ENCODE measurements at regions not wholly inside any gene's neighbourhood (a gene's known extent, or its start where the extent isn't known, plus 50 kb on each side); places are given as distances from the start of the nearest gene placed in this dataset.

DNA sequence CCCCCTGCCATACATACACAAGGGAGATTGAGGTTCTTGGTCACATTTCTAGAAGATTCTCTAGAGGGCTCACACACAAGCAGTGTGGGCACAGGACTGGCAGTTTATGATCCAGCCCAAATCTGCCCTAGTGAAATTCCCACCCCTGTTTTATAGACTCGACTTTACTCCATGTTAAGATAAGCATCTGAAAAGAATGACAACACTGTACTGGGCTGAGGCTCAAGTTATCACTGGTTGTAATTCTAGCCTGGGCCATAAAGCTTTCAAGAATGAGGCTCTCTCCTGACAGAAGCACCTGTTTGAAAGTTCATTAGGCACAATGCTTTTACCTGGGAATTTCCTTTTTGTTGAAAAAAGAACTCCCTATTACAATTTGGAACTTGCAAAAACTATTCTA lies 195.6 kb upstream of the GLI3 start:
- peak; percentile 50 for DNase-seq

- DNase-seq, result no peak
Observed at GRCh38 chr7:42431873-42432272, 194.9 kb upstream of the GLI3 start.

- DNase-seq, result no peak
Observed at GRCh38 chr7:42429339-42429738, 192.3 kb upstream of the GLI3 start.

DNA sequence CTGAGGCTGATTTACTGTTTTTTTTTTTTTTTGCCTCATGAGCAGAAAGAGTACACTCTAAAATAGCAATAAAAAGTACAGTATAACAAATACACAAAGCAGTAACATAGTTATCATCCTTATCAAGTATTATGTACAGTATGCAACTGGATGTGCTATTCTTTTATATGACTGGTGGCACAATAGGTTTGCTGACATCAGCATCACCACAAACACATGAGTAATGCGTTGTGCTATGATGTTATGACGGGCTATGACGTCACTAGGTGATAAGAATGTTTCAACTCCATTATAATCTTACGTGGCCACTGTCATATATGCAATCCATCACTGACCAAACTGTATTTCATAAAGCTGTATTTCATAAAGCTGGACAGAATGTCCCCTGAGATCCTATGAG lies 189.2 kb upstream of the GLI3 start:
- no peak for DNase-seq

- DNase-seq, result peak; percentile 53
Observed at GRCh38 chr7:42414941-42415505, 178.0 kb upstream of the GLI3 start.

- DNase-seq, result no peak
Observed at GRCh38 chr7:42414028-42414427, 177.0 kb upstream of the GLI3 start.

- DNase-seq, result no peak
Observed at GRCh38 chr7:42409296-42409695, 172.3 kb upstream of the GLI3 start.

DNA sequence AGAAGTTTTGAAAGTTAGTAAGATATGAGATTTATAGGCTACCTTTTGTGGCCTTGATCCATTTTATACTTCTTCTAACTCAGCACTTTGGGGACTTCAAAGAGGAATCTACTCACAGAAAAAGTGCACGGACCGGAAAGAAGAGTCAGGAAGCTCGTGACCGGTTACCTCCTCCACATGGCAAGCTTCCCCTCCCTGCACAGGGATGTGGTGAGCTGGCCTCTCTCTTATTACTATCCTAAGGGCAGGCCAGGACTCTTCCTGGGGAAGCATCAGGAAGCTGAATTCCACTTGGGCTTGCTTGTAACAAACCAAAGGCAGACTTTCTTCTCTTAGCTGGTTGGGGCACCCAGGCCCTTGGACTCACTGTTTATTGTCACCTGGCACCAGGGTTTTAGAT lies 170.8 kb upstream of the GLI3 start:
- no peak for DNase-seq

DNA sequence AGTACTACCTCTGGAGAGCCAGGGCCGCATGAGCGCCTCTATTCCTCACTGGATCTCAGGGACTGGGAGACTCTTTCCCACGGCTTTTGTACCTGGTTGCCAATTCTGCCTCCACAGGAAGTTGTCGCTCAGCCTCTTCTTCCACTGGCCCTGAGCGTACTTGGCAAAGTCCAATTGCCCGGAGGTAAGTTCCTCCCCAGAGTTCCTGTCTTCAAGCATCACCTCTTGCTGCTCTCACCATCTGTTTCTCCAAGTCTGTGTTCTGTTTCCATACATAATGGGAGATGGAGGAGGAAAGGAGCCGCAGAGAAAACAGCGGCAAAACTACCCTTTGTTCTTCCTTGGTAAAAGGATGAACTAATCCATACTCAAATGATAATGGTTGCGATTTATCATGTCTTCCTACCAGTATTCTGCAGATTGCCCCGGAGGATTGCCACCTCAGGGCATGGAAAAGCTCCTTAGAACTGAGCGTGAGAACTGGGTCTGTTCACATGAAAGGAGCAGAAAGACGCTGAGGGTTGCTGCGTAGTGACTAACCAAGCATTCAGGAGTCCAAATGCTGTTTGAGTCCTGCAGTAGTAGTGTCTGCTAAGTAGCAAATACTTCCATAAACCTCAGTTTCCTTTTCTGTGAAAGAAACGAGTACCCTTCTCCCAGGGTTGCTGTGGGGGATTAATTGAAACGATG lies 170.2 kb upstream of the GLI3 start:
- DNase-seq, result no peak

- DNase-seq, result no peak
Observed at GRCh38 chr7:42406358-42406757, 169.3 kb upstream of the GLI3 start.

- DNase-seq, result no peak
Observed at GRCh38 chr7:42405782-42406181, 168.8 kb upstream of the GLI3 start.

- DNase-seq, result no peak
Observed at GRCh38 chr7:42403831-42404230, 166.8 kb upstream of the GLI3 start.

GRCh38 chr7:42400961-42401360 lies 164.0 kb upstream of the GLI3 start:
- no peak for DNase-seq

DNA sequence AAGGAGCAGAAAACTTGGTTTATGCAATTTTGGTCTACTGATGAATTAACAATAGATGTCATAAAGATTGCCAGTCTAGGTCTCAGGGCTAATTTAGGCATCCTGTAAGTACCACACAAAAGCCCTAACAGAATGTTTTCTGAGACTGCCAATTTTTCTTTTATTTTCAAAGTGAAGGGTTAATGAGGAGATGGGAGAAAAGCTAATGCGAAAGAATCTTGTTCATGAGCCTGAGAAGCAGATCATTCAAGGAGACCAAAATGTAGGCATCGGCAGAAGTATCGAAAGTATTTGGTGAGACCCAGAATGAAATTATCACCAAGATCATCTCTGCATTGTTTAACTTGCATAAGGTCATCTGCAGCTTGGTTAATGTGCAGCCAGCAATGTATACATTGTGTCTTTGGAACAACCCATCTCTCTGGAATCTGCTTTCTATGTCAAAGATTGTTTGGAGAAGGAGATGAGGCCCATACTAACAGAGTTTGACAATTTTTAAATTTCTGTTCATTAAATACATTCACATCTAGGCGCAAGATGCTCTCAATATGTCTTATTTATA lies 163.3 kb upstream of the GLI3 start:
- DNase-seq, result no peak

DNA sequence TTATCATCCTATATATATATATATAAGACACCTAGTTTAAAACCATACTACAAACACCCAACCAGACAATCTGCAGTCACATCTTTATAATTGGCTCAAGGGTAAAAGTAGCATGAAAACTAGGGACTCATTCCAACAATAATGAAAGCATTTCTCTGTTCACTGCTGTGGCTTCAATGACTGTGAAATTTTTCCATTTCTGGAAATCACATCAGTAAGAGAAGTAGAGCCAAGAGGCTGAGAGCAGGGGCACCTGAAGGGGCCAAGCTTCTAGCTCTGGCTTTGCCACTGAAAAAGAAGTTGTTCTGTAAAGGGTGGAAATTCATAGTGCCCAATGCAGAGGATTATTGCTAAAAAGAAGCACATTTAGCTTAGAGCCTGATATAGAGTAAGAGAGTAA lies 158.6 kb upstream of the GLI3 start:
- no peak for DNase-seq

DNA sequence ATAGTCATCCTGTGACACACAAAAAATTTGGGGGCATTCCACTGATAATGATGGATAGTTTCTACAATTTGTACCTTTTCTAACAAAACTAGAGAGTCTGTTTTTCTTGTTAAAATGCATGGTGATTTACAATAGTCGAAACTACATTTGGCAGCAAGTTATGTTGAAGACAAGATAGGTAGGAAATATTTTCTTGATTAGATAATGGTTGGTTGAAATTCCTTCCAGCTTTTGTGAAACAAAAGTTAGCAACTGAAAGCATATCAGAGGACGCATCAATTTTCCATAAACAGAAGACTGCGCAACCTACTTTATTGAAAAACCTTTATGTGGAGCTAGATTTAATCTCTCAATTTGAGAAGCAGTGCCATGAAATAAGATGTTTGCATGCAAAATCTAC lies 155.8 kb upstream of the GLI3 start:
- DNase-seq, result no peak

DNA sequence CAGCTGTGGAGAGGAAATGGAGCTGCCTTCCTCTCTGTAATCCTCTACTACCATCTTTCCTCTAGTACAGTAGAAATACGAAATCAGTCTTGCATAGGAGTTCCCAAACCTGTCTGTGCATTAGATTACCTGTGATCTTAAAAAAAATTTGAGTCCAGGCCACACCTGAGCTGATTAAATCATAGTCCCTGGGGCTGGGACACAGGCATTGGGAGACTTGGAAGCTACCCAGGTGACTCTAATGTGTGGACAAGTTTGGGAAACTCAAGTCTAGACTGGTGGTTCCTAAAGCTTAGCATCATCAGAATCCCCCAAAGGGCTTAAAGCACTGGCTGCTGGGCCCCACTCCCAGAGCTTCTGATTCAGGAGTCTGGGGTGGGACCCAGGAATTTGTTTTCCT lies 152.7 kb upstream of the GLI3 start:
- DNase-seq, result no peak

DNA sequence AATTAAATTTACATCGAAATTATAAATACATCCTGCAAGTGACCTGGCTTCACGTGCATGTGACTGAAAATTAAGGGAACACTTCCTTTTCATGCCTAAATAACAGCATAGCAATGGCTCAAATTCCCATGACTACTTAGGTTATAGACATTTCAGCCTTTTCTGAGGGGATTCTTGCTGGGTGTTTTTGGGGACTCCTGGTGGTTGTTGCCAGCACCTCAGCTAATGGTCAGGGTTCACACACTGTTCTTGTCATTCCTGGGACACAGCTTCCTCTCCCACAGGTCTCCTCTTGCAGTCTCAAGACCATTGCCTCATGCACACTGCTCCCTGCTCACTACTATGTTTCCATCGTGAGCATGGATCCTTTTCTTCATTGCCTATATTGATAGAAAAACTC lies 148.9 kb upstream of the GLI3 start:
- DNase-seq, result no peak

- DNase-seq, result no peak
Observed at GRCh38 chr7:42381161-42381560, 144.2 kb upstream of the GLI3 start.

DNA sequence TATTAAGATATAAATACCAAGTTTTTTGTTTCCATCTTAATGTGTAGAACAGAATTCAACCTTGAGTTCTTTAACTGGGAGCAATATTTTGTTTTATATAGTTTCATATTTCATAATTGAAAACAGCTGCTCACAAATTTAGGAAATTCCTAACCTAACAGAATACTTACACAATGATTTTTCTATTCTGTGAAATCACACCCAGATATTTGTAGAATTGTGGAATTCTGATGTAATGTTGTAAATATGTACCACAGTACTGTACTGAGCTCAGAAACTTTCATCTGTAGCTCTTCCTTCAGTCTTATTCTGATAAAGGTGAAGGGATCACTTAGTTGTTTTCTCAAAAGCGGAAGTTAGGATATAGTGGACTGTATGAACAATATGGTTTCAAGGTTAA lies 143.4 kb upstream of the GLI3 start:
- DNase-seq, result no peak

DNA sequence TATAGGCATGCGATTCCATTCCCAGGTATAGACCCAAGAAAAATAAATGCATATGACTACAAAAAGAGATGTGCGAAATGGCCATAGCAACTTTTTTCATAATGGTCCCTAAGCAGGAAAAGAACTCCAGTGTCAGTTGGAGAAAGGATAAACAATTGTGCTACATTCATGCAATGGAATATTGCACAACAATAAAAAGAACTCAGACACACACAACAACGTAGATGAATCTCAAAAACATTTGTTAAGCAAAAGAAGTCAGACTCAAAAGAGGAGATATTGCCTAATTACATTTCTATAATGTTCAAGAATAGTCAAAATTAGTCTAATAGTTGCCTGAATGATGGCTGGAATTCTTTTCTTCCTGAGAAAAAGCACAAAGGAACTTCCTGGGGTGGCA lies 141.1 kb upstream of the GLI3 start:
- DNase-seq, result no peak

GRCh38 chr7:42373285-42373684 lies 136.3 kb upstream of the GLI3 start:
- DNase-seq, result no peak

- peak; percentile 5 for DNase-seq
Observed at GRCh38 chr7:42372479-42372878, 135.5 kb upstream of the GLI3 start.

DNA sequence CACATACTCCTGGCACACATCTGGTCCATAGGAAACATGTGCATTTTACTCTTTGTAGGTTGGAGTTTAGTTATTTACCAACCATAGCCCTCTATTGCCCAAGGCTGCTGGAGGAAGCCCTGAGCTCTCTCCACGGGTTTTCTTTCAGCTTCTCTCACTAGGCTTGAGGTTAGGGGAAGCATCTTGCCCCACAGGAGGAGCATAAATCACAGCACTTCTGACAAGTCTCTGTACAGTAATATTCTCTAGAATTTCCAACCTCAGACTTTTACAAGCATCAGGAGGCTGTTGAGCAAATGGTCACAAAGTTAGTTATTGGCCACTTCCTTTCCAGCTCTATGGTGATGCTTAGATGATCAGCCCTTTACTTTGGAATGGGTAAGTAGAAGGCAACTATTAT lies 122.9 kb upstream of the GLI3 start:
- no peak for DNase-seq
